CD4-positive, alpha-beta T cell (primary cell): ENCODE measurements at regions not wholly inside any gene's neighbourhood (a gene's known extent, or its start where the extent isn't known, plus 50 kb on each side); places are given as distances from the start of the nearest gene placed in this dataset.

ENCODE experiments used
- ATAC-seq: fragments of 200-7000 bp; cut with Tn5 transposase; one replicate; pipeline ENCODE4 v1.10.0; 2022; ENCODE audit warnings: mild to moderate bottlenecking; ENCODE audit not compliant: poor library complexity
- CTCF ChIA-PET: fragments of 350-600 bp; sonication (Branson Sonifier 250); formaldehyde crosslinking; loops from one replicate; lab custom pipeline; 2021; ENCODE audit warnings: antibody characterized with exemption, inconsistent platforms; lab: Charles Lee
- POLR2A ChIA-PET: fragments of 350-600 bp; sonication (Branson Sonifier 250); formaldehyde crosslinking; loops from one replicate; lab custom pipeline; 2021; ENCODE audit warnings: antibody characterized with exemption, inconsistent platforms; lab: Charles Lee
- DNase-seq, 14 experiments: peaks; one replicate each; pipeline ENCODE4 v3.0.0-alpha.2; 2013 to 2020; ENCODE audit warnings: mixed read lengths in 2 of 14
- H3K27ac ChIP-seq, 2 donors: one replicate each; pipeline versions ENCODE4 v1.5.1 to v1.7.0; 2013; ENCODE audit warnings: low read length in 2 of 2, low read depth in 1 of 2, mild to moderate bottlenecking in 1 of 2
- H3K27me3 ChIP-seq, 2 experiments: 1 replicate in 1 of 2; 2 replicates in 1 of 2; pipeline versions ENCODE4 v1.6.1 to v1.7.0; 2013; ENCODE audit warnings: low read length in 2 of 2, control low read depth in 1 of 2, mild to moderate bottlenecking in 1 of 2, moderate library complexity in 1 of 2; ENCODE audit not compliant: insufficient read depth in 2 of 2, control insufficient read depth in 1 of 2
- H3K36me3 ChIP-seq: one replicate; pipeline ENCODE4 v1.6.1; 2013; ENCODE audit warnings: low read length, control low read depth; ENCODE audit not compliant: insufficient read depth
- H3K4me1 ChIP-seq: one replicate; pipeline ENCODE4 v1.6.1; 2013; ENCODE audit warnings: low read length, control low read depth; ENCODE audit not compliant: insufficient read depth
- H3K4me3 ChIP-seq: one replicate; pipeline ENCODE4 v1.5.1; 2013; ENCODE audit warnings: mild to moderate bottlenecking, low read length, moderate library complexity
- H3K9me3 ChIP-seq, 2 experiments: 1 replicate in 1 of 2; 2 replicates in 1 of 2; pipeline versions ENCODE4 v1.6.1 to v1.7.0; 2013; ENCODE audit warnings: low read length in 2 of 2, mild to moderate bottlenecking in 2 of 2, control low read depth in 1 of 2, moderate library complexity in 1 of 2; ENCODE audit not compliant: control insufficient read depth in 1 of 2, insufficient read depth in 1 of 2
- H3K27ac Mint-ChIP-seq: one replicate; pipeline ENCODE4 v1.8.0; 2020; ENCODE audit warnings: mixed read lengths
- H3K27me3 Mint-ChIP-seq: one replicate; pipeline ENCODE4 v1.8.0; 2021; ENCODE audit warnings: mixed read lengths
- H3K36me3 Mint-ChIP-seq: one replicate; pipeline ENCODE4 v1.8.0; 2021; ENCODE audit warnings: low read depth, mixed read lengths
- H3K4me1 Mint-ChIP-seq: one replicate; pipeline ENCODE4 v1.8.0; 2021; ENCODE audit warnings: low read depth, mixed read lengths
- H3K4me3 Mint-ChIP-seq: one replicate; pipeline ENCODE4 v1.8.0; 2020; ENCODE audit warnings: mild to moderate bottlenecking, mixed read lengths
- H3K9me3 Mint-ChIP-seq: one replicate; pipeline ENCODE4 v1.8.0; 2020; ENCODE audit warnings: mixed read lengths
- CTCF ChIP-seq: fragments of 200-600 bp; IDR thresholded peaks from one replicate; pipeline ENCODE4 v1.8.0; 2022; ENCODE audit warnings: antibody characterized with exemption, mild to moderate bottlenecking
- intact Hi-C, 2 experiments: fragments of 100-400 bp; cut with DNase I in 1 of 2; cut with micrococcal nuclease in 1 of 2; formaldehyde crosslinking; loops; one replicate each; pipeline versions ENCODE4 v1.15.1 to v1.9.0; 2023 to 2025; cut with DNase I, micrococcal nuclease

GRCh38 chr3:35201211-35201610 lies 438.1 kb upstream of the ARPP21 start:
- no peaks in the 10 kb centered on the region for H3K27me3 Mint-ChIP-seq
- H3K4me1 ChIP-seq: no peaks in the 10 kb centered on the region
- H3K36me3 ChIP-seq: no peaks in the 10 kb centered on the region
- H3K4me1 Mint-ChIP-seq: no peaks in the 10 kb centered on the region
- no peak overlapping the region for H3K4me3 Mint-ChIP-seq
- H3K27me3 ChIP-seq: no peaks in the 10 kb centered on the region
- intact Hi-C loops: no loop called here
- ATAC-seq: no peak
- no peaks in the 10 kb centered on the region for H3K36me3 Mint-ChIP-seq
- CTCF ChIA-PET: no interaction called here
- no peak overlapping the region for H3K27ac ChIP-seq
- H3K9me3 ChIP-seq: no peaks in the 10 kb centered on the region
- TF ChIP-seq CTCF: no peak
- H3K9me3 Mint-ChIP-seq: no peaks in the 10 kb centered on the region
- POLR2A ChIA-PET: no interaction called here
- no peak overlapping the region for H3K4me3 ChIP-seq
- no peak overlapping the region for H3K27ac Mint-ChIP-seq
- DNase-seq: no peak

- no peak for TF ChIP-seq CTCF
- no peaks in the 10 kb centered on the region for H3K4me1 ChIP-seq
- ATAC-seq: no peak
- DNase-seq: peak in 1 of 14 experiments; percentile 6
- H3K36me3 ChIP-seq: no peaks in the 10 kb centered on the region
- no peaks in the 10 kb centered on the region for H3K9me3 Mint-ChIP-seq
- no peak overlapping the region for H3K4me3 Mint-ChIP-seq
- intact Hi-C loops: no loop called here
- H3K4me1 Mint-ChIP-seq: no peaks in the 10 kb centered on the region
- no peaks in the 10 kb centered on the region for H3K36me3 Mint-ChIP-seq
- POLR2A ChIA-PET: no interaction called here
- H3K9me3 ChIP-seq: peaks cover 0 to 18% of the 10 kb centered on the region in 2 experiments
- H3K4me3 ChIP-seq: no peak overlapping the region
- H3K27ac Mint-ChIP-seq: no peak overlapping the region
- H3K27me3 Mint-ChIP-seq: no peaks in the 10 kb centered on the region
- no peaks in the 10 kb centered on the region for H3K27me3 ChIP-seq
- H3K27ac ChIP-seq: no peak overlapping the region
- CTCF ChIA-PET: no interaction called here
Observed at GRCh38 chr3:35215525-35216500, 423.5 kb upstream of the ARPP21 start.

DNA sequence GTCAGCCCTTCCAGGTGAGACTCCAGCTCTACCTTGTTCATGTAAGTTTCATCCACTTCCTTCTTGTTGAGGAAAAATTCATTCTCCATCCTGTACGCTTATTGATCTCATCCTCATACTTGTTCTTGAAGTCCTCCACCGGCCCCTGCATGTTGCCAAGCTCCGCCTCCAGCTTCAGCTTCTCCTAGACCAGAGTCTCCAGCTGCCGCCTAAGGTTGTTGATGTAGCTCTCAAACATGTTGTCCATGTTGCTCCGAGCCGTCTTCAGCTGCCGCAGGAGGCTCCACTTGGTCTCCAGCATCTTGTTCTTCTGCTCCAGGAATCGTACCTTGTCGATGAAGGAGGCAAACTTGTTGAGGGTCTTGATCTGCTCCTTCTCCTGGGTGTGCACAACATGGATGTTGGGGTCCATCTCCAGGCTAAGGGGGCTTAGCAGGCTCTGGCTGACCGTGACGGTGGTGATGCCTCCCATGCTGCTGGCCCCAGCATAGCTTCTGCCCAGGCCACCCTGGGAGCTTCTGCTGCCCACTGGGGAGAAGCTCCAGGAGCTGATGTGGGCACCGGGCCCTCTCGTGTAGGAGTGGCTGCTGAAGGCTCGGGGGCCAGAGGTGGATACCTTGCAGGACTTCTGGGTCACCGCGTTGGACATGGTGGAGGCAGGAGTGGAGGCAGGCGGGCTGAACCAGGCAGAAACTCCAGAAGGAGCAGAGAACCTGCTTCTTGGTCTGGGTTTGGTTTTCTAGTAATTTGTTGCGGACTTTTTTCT lies 422.6 kb upstream of the ARPP21 start:
- no peak overlapping the region for H3K27ac Mint-ChIP-seq
- Histone ChIP-seq H3K27me3 (no peaks in the 10 kb centered on the region), H3K9me3 (peaks cover 0 to 18% of the 10 kb centered on the region in 2 experiments), H3K4me3 (no peak overlapping the region), H3K4me1 (no peaks in the 10 kb centered on the region), H3K27ac (no peak overlapping the region), H3K36me3 (no peaks in the 10 kb centered on the region)
- ChIA-PET CTCF (no interaction called here), POLR2A (no interaction called here)
- DNase-seq (peak in 1 of 14 experiments; percentile 4), ATAC-seq (no peak)
- H3K36me3 Mint-ChIP-seq: no peaks in the 10 kb centered on the region
- no peaks in the 10 kb centered on the region for H3K9me3 Mint-ChIP-seq
- H3K4me3 Mint-ChIP-seq: no peak overlapping the region
- no peaks in the 10 kb centered on the region for H3K4me1 Mint-ChIP-seq
- no peaks in the 10 kb centered on the region for H3K27me3 Mint-ChIP-seq
- TF ChIP-seq CTCF: no peak
- intact Hi-C loops: no loop called here
